Ovary (tissue), 7 donors: ENCODE measurements at regions not wholly inside any gene's neighbourhood (a gene's known extent, or its start where the extent isn't known, plus 50 kb on each side); places are given as distances from the start of the nearest gene placed in this dataset.

Source experiments
- DNase-seq, 5 donors: peaks; one replicate each; pipeline ENCODE4 v3.0.0-alpha.2; 2019 to 2020
- H3K27ac ChIP-seq, 2 donors: fragments of 200-600 bp; one replicate each; pipeline versions ENCODE4 v1.5.1 to v1.8.0; 2019 to 2022
- H3K27me3 ChIP-seq: fragments of 200-600 bp; one replicate; pipeline ENCODE4 v1.8.0; 2022
- H3K36me3 ChIP-seq: fragments of 200-600 bp; sonication (generic); one replicate; pipeline ENCODE4 v1.5.1; 2019
- H3K4me1 ChIP-seq: one replicate; pipeline ENCODE4 v1.8.1; 2013; ENCODE audit warnings: mild to moderate bottlenecking, moderate library complexity; ENCODE audit not compliant: insufficient read depth
- H3K4me3 ChIP-seq: fragments of 200-600 bp; sonication (generic); one replicate; pipeline ENCODE4 v1.5.1; 2017
- H3K9me3 ChIP-seq, 2 donors: fragments of 200-600 bp in 1 of 2; sonication (generic) in 1 of 2; one replicate each; pipeline versions ENCODE4 v1.5.1 to v1.8.1; 2013 to 2019; ENCODE audit warnings: mild to moderate bottlenecking in 1 of 2, moderate library complexity in 1 of 2
- EP300 ChIP-seq: sonication (generic); formaldehyde crosslinking; IDR thresholded peaks from one replicate; pipeline ENCODE4 v1.6.1; 2017; ENCODE audit warnings: antibody characterized with exemption
- POLR2A ChIP-seq: fragments of 450-650 bp; IDR thresholded peaks from one replicate; pipeline ENCODE4 v1.6.1; 2017; ENCODE audit warnings: antibody characterized with exemption, mild to moderate bottlenecking, moderate library complexity
- WGBS, 3 donors: extraction: QIAGEN DNeasy Blood & Tissue Kit in 1 of 3; methylation state at CpG; one replicate each; pipeline versions ENCODE4 v1.1.5 to v1.1.7; 2013 to 2017; 5-methylcytosine and 5-hydroxymethylcytosine counted together
- intact Hi-C, 4 donors: fragments of 100-400 bp; cut with DNase I; formaldehyde crosslinking; loops; one replicate each; pipeline versions ENCODE4 v1.11.0 to v1.15.1; 2022 to 2023
- TF ChIP-seq, protein P1 (sequence below), 3 donors: fragments of 450-650 bp in 2 of 3; fragments of 200-600 bp in 1 of 3; IDR thresholded peaks; one replicate each; pipeline versions ENCODE4 v1.5.1 to v1.8.0; 2016 to 2022; ENCODE audit warnings: antibody characterized with exemption in 3 of 3, mild to moderate bottlenecking in 1 of 3
- donor health status: DM: no; HTN: no; CAD: no; lungs with moderate emphysema.
- donor health status: DM: no; HTN: no; CAD: no.
- donor health status: Bipolar disorder and iron deficiency.
- donor health status: DM: no; HTN: no; CAD: no.
- donor health status: DM: yes; HTN: yes; CAD: no.

DNA sequence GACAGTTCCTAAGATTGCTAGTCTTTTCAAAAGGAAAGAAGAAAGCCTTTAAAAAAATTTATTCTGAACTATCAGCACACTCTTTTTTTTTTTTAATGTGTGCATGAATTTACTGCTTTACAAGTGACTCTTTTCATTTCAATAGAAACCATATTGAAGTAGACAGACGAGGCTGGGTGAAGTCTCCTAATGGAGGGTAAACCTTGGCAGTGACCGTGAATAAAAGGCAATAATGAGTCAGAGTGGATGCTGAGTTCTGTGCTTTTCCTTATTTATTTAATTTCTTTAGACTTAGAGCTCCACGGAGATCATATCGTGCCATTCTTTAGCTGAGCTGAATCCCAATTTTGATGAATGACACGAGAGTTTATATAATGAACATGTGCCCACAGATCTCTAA is 196.9 kb downstream of the PRL start:
- TF ChIP-seq POLR2A (no peak), EP300 (no peak)
- TF ChIP-seq, protein P1, sequence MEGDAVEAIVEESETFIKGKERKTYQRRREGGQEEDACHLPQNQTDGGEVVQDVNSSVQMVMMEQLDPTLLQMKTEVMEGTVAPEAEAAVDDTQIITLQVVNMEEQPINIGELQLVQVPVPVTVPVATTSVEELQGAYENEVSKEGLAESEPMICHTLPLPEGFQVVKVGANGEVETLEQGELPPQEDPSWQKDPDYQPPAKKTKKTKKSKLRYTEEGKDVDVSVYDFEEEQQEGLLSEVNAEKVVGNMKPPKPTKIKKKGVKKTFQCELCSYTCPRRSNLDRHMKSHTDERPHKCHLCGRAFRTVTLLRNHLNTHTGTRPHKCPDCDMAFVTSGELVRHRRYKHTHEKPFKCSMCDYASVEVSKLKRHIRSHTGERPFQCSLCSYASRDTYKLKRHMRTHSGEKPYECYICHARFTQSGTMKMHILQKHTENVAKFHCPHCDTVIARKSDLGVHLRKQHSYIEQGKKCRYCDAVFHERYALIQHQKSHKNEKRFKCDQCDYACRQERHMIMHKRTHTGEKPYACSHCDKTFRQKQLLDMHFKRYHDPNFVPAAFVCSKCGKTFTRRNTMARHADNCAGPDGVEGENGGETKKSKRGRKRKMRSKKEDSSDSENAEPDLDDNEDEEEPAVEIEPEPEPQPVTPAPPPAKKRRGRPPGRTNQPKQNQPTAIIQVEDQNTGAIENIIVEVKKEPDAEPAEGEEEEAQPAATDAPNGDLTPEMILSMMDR (IDR thresholded peaks at IDR 0.05), result no peak
- DNase-seq, result no peak
- no peaks in the 10 kb centered on the region for H3K36me3 ChIP-seq
- WGBS, 3 donors, result 77 to 94% (median 90%) methylated on average over 5 of the region's 5 CpGs
- H3K27me3 ChIP-seq, result no peaks in the 10 kb centered on the region
- H3K4me1 ChIP-seq, result no peaks in the 10 kb centered on the region
- no peaks in the 10 kb centered on the region for H3K9me3 ChIP-seq
- no peak overlapping the region for H3K4me3 ChIP-seq
- intact Hi-C loops, result no loop called here
- H3K27ac ChIP-seq, result no peak overlapping the region

DNA sequence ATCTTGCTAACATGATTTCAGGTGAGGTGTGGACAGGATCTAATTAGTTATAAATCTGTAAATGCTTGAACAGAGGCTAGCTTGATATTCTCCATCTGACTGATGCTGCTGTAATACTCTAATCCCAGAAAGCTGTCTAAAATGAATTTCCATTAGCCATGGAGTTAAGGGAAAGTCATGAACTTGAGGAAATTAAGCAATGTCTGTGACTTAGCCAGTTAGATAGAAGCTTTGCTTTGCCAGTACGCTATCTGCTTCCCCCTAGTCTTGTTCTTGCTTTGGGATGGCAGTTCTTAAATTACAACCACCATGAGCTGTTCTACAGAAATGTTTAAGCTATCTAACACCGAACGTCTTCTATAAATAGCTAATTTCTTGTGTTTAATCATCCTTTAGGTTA is 195.7 kb downstream of the PRL start:
- Histone ChIP-seq H3K4me3 (no peak overlapping the region), H3K4me1 (no peaks in the 10 kb centered on the region), H3K27me3 (no peaks in the 10 kb centered on the region), H3K27ac (no peak overlapping the region), H3K9me3 (no peaks in the 10 kb centered on the region), H3K36me3 (no peaks in the 10 kb centered on the region)
- no peak for DNase-seq
- TF ChIP-seq EP300 (no peak), POLR2A (no peak)
- TF ChIP-seq, protein P1 (IDR thresholded peaks at IDR 0.05), result no peak
- intact Hi-C loops, result no loop called here
- WGBS, 3 donors, result 91 to 97% (median 96%) methylated on average over 3 of the region's 3 CpGs

DNA sequence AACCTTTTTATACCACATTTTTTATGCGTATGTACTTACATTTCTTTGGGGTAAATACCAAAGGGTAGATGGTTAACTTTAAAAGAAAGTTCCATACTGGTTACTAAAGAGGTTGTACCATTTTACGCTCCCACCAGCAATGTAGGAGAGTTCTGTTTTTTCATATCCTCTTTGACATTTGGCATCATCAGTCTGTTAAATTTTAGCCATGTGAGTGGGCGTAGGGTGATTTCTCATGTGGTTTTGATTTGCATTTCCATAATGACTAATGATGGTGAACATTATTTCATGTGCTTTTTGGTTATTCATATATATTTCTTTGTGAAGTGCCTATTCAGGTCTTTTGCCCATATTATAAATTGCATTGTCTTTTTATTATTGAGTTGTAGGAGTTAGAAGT is 194.2 kb downstream of the PRL start:
- no peak for TF ChIP-seq POLR2A
- no peak for TF ChIP-seq EP300
- TF ChIP-seq, protein P1 (IDR thresholded peaks at IDR 0.05), result no peak
- 97 to 98% (median 98%) methylated on average over 3 of the region's 3 CpGs for WGBS, 3 donors
- no peaks in the 10 kb centered on the region for H3K27me3 ChIP-seq

DNA sequence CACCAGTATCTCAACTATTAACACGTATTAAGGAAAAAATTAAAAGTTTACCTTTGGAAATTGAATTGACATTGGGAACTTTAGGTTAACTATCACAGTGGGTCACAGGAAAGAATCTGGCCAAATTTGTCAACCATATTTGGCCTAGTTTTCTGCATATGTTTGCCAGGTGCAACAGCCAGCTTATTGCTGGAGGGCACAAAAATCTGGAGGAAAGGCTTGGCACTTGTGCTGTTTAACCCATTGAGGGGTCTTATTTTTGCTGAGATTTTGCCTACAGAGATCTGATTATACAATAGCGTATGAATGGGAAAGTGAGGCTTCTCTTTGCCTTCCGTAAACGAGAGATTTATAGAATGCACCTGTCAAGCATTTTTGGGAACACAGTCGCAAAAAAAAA is 190.4 kb downstream of the PRL start:
- 93% methylated on average over 5 of the region's 5 CpGs for WGBS, 3 donors
- H3K4me3 ChIP-seq, result no peak overlapping the region

More for the DNA sequence above, 194.2 kb downstream of the PRL start:
- Histone ChIP-seq H3K36me3 (no peaks in the 10 kb centered on the region), H3K4me1 (no peaks in the 10 kb centered on the region), H3K27ac (no peak overlapping the region), H3K9me3 (no peaks in the 10 kb centered on the region), H3K4me3 (no peak overlapping the region)
- no peak for DNase-seq
- intact Hi-C loops, result no loop called here

More for the DNA sequence above, 190.4 kb downstream of the PRL start:
- no peak overlapping the region for H3K27ac ChIP-seq
- H3K36me3 ChIP-seq, result no peaks in the 10 kb centered on the region
- TF ChIP-seq EP300 (no peak), POLR2A (no peak)
- TF ChIP-seq, protein P1 (IDR thresholded peaks at IDR 0.05), result no peak
- peaks cover 4% of the 10 kb centered on the region for H3K4me1 ChIP-seq
- H3K27me3 ChIP-seq, result no peaks in the 10 kb centered on the region
- H3K9me3 ChIP-seq, result no peaks in the 10 kb centered on the region
- DNase-seq, result no peak
- intact Hi-C loops, result no loop called here
